Fibroblast of mammary gland (primary cell): ENCODE measurements at regions not wholly inside any gene's neighbourhood (a gene's known extent, or its start where the extent isn't known, plus 50 kb on each side); places are given as distances from the start of the nearest gene placed in this dataset.

Experiments
- DNase-seq: peaks from one replicate; pipeline ENCODE4 v3.0.0-alpha.2; 2010; ENCODE audit warnings: low read depth
- H3K4me3 ChIP-seq: 2 replicates; pipeline ENCODE4 v1.5.1; 2011; ENCODE audit warnings: low read depth, mild to moderate bottlenecking, low read length, moderate library complexity; ENCODE audit not compliant: control insufficient read depth
- CTCF ChIP-seq: conservative IDR thresholded peaks from 2 replicates; pipeline ENCODE4 v1.5.1; 2011; ENCODE audit warnings: low read depth, low read length, inconsistent platforms; ENCODE audit not compliant: control insufficient read depth, insufficient read depth

GRCh38 chr10:125484035-125484732 is 198.8 kb downstream of the TEX36 start:
- no peak overlapping the region for H3K4me3 ChIP-seq
- no peak for DNase-seq
- no peak for TF ChIP-seq CTCF

GRCh38 chr10:125482637-125483036 is 200.3 kb downstream of the TEX36 start:
- no peak overlapping the region for H3K4me3 ChIP-seq
- DNase-seq = no peak
- TF ChIP-seq CTCF = no peak

- H3K4me3 ChIP-seq = no peak overlapping the region
- no peak for DNase-seq
- TF ChIP-seq CTCF = no peak
Measured at GRCh38 chr10:125482108-125482507, 200.9 kb downstream of the TEX36 start.

- no peak overlapping the region for H3K4me3 ChIP-seq
- no peak for TF ChIP-seq CTCF
- peak; percentile 15 for DNase-seq
Measured at GRCh38 chr10:125479059-125479458, 203.9 kb downstream of the TEX36 start.

- DNase-seq = no peak
- no peak for TF ChIP-seq CTCF
- no peak overlapping the region for H3K4me3 ChIP-seq
Measured at GRCh38 chr10:125475815-125476214, 207.1 kb downstream of the TEX36 start.

GRCh38 chr10:125473143-125473793 is 209.7 kb downstream of the TEX36 start:
- H3K4me3 ChIP-seq = no peak overlapping the region
- DNase-seq = no peak
- TF ChIP-seq CTCF = no peak
